GM21423 (cell line): ENCODE measurements at regions not wholly inside any gene's neighbourhood (a gene's known extent, or its start where the extent isn't known, plus 50 kb on each side); places are given as distances from the start of the nearest gene placed in this dataset.

Experiments used
- ATAC-seq: cut with Tn5 transposase; IDR thresholded peaks from one replicate; pipeline ENCODE4 v1.9.1; 2021; ENCODE audit warnings: mild to moderate bottlenecking, moderate library complexity; ENCODE audit not compliant: unreplicated experiment

DNA sequence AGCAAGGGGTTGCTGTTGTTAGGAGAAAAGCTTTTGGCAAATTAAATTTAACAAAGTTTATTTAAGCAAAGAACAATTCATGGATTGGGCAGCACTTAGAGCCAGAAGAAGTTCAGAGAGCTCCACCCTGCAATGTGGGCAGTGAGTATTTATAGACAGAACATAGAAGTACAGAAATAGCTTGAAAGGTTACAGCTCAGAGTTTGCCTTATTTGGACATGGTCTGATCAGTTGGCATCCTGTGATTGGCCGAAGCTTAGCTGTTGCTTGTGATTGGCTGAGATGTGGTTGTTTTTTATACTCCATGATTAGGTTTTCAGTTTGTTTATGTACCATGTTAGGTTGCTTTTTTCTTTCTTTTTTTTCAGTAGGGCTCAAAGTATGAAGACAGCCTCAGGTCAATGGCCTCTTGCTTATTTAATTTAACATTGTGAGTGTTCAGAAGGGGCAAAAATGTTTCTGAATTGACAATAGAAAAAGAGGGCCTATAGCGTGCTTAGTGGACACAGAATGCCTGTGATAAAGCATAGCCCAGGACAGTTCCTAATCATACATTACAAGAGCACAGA lies 293.8 kb downstream of the IGSF11 start:
- no peak for ATAC-seq

DNA sequence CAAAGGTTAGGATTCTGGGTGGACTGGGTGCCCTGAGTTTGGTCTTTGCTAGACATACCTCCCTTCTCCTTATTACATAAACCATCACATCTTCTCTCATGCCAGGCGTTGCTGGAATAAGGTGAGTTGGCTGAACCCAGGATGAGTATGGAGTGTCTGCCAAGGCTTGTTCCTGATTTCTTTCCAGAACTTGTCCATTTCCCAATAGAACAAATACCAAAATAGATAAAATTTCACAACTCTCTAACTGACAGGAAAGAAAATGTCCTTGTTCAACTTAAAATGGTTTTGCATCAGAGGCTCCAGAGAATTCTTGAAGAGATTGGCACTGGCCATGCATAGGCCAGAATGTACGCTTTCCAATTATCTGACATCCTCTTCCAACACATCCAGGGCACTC lies 291.9 kb downstream of the IGSF11 start:
- ATAC-seq, result no peak

DNA sequence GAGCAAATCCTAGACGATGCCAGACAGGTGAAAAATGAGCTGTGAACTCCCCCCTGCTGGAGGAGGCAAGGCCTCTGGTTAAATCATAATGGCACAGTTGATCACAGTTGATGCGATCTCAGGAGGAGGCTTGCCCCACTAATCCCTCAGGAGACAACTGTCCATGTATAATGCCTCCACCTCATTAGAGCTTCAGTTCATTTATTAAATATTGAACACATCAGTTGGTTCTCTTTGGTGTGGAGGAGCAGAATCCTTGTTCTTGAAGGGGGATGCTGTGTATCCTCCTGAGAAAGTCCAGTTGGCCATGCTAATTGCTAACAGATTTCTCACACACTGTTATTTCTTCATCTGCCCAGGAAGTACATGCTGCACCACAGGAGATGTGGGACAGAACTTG lies 290.5 kb downstream of the IGSF11 start:
- ATAC-seq, result no peak

DNA sequence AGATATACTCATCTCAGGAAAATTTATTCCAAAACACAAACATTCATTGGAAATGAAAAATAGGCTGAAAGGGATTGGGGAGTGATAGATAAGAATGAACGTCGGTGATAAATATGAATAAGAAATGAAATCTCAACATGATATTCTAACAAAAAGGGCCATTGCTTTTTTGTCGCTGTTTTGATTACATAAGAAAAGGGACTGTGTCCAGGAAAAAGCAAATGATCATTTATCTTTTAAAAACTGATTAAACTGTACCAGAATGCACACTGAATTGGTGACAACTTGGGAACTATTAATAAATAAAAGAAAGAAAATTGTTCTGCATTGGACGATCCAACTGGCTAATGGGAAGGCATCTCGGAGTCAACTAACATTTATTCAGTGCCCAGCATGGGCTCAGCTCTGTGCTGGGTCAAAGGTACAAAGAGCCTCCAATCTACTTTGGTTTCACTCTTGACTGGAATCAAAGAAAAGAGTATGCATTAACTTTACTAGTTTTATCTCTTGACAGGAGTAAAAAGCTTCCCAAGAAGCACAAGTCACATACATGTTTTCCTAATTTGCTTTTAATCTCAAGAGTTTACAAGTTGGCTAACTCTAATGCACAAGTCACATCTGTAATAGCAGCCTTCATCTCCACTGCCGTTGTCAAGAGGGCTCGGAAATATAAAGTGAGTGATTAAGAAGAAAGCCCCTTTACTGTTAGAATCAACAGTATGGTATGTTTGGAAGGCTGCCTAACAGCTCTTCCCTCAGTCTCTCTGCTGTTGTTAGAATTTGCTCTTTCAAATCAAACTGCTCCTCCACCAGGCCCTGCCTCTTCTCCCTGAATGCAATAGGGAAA lies 280.0 kb downstream of the IGSF11 start:
- no peak for ATAC-seq

DNA sequence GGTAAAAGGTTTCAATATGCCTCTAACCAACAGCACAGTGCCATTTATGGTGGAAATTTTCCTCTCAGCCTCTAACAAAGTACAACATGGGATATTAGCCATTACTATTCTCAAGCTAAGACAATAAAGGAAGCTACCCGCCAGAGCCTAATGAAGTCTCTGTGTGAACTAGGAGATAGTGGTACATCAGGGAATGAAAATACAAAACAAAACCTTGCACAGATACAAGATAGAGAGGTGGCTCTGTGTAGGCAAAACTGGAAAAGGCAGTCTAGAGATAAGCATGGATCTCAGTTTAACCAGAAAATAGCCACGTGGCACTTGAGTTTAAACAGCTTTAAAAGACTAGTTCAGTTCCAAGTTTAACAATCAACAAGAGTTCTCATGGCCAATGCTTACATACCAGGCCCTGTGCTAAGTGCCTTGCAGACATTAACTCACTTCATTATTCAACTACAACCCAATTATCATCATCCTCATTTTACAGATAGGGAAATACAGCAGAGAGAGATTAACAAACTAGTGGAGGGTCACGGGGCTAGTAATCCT lies 279.3 kb downstream of the IGSF11 start:
- ATAC-seq, result no peak

DNA sequence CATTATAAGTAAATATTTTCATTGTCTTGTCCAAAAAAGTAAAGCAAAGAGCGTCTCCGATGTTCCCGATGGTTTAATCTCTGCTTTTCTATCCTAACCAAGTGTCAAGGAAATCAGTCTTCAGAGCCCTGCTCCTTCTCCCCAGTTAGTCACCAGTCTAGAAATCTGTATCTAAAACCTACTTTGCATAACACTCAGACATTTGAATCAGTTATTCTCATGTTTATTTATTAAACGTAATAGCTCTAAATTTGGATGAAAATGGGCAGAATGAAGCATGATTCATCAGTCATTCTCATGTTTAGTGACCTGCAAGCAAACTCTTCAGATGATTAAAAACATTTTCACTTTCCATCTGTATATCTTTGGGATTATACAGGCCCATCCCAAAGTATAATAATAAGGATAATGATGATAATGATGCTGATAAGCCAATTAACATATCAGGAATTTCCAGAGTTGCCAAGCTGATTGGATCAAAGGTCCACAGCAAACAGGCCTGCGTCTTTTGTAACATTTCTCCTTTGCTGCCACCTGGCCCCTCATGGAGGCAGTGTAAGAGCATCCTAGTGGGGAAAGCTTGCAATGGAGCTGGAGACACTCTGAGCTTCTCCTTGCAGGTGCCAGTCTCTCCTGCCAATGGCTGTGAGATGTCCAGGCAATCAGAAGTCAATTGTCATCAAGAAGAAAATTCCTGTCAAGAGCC lies 273.9 kb downstream of the IGSF11 start:
- no peak for ATAC-seq

DNA sequence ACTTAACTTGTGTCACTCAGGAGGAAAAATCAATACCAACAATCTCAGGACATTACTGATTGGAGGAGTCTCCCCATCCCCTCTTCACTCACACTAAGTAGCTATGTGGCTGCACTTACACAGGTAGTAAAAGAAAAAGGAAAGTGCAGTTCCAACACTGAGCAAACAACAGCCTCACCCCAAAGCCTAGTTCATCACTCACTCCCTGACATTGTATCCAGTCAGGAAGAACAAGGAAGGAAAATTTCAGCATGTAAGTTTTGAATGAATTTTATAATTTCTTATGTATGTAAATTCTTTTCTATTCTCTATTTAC lies 273.4 kb downstream of the IGSF11 start:
- no peak for ATAC-seq

DNA sequence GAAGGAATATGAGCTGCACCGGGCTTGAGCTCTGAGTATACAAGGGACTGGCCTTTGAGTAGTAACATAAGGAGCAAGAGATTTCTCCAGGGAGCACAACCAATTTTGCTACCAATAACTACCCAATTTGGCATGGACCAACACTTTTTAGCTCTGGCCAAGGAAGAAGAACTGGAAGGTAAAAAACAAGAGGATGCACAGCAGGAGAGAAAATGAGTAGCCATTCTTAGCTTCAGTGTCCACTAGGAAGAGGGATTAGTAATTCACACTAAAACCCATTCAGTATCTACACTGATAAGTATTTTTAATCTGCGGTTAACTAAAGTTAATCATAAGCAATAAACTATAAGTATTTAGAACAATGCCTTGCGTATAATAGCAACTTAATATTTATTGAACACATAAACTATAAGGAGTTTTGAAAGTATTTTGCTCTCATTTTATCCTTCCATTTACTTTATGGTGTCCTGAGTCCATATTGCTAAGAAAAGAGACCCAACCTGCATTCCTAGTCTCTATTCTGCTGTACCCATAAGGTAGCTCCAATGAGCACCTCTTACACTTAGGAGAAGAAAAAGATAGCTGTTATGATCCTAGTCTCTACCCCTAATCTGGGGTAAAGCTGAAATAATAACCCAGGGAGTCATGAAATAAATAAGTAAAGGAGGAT lies 268.9 kb downstream of the IGSF11 start:
- no peak for ATAC-seq

DNA sequence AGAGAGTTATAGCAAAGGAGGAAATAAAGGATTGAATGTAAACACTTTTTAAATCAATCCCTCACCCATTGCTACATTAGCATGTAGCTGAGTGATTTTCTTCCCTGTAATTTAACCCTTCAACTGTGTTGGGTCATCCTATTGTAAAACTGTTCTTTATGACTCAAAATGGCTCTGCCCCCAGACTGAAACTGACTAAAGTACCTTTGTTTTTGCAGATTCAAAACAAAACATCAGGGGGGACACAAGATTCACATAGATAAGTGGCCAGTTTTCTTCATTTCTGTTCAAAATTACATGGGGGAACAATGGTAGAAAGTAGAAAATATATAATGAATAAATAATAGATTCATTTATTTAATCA lies 268.4 kb downstream of the IGSF11 start:
- ATAC-seq, result no peak

DNA sequence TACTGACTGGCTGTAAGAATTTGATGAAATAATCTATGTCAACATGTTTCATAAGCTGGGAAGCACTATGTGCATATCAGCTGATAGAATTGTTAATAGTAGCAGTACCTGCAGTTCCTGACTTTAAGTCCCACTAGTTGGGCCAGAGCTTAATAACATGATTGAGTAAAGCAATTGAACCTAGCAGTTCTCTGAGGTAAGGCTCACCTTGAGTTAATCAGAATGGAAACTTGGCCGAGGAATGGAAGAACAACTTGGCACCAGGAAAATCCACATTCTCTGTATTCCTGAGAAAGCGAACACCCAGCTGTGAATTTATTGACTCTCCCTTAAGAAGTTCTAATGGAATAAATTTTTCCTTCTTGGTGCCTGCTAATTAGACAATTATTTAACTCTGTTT lies 262.6 kb downstream of the IGSF11 start:
- ATAC-seq, result no peak

DNA sequence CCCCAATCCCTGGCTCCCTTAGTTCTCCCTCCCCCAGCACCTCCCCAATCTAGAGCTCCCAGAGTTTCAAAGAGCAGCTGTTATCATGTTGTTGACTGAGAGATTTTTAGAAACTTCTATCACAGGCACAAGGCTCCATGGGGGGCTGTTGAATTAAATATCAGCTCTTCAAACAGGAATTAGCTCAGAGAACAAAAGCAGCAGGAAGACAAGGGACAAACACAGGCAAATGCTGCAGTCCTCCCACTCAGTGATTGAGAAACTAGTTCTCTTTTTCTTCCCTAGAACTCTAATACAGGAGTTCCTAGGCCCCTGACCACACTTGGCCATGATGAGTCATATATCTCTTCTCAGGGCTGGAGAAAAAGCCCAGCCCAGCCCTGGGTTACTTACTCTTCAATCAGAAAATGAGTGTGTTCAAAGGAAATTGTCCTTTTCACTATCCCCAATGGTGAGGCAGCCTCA lies 262.1 kb downstream of the IGSF11 start:
- peak; percentile 95 for ATAC-seq

DNA sequence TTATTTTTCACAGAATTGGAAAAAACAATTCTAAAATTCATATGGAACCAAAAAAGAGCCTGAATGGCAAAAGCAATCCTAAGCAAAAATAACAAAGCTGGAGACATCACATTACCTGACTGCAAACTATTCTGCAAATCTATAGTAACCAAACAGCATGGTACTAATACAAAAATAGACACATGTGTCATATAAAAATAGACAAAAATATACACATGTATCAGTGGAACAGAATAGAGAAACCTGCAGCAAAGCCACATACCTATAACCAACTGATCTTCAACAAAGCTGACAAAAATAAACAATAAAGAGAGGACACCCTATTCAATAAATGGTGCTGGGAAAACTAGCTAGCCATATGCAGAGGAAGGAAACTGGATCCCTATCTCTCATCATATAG lies 259.6 kb downstream of the IGSF11 start:
- ATAC-seq, result no peak

DNA sequence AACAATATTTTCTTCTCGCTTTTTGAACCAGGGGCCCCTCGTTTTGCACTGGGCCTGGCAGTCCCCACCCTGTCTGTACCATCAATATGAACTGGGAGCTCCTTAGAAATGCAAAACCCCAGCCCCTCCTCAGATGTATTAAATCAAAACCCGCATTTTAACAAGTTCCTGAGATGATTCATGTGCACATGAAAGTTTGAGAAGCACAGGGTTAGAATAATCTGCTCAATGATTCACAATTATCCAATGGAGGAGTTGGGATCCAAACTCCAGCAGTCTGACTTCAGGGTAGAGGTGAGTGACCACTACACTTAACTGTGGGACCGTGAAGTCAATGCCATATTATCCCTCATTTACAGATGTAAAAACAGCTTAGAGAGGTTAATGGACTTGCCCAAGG lies 256.4 kb downstream of the IGSF11 start:
- ATAC-seq, result no peak

DNA sequence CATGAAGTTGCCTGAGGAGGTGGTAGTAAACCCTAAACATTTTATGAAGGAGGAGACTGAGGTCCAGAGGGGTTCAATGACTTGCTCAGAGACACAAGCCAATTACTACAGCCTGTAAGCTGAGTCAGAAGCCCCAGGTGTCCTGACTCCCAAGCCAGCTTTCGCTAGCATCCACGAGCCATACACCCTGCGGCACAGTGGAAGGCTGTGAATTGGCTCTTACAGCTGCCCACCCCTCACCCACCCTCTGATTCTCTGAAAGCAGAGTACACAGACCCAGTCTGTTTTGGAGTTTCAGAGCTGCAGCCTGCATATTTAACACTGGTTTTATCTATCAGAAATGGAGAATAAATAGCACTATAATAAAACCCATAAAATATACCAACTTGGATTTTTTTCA lies 253.4 kb downstream of the IGSF11 start:
- no peak for ATAC-seq

DNA sequence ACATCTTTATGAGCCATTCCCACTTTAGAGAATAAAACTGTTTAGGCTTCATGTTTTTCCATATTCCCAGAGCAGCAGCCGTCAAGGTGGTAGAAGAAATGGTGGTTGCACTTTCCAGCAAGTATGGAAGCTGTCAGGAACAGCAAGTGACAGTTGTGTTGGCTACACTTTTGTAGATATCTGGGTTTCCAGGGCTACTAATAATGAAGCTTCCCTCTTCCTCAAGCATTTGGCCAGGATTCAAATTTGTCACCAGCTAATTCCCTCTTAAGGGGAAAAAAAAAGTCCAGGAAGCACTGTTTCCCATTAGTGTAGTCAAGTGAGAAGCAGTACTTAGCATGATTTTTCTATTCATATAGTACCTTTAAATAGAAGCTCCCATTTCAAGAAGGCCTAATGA lies 252.8 kb downstream of the IGSF11 start:
- no peak for ATAC-seq

DNA sequence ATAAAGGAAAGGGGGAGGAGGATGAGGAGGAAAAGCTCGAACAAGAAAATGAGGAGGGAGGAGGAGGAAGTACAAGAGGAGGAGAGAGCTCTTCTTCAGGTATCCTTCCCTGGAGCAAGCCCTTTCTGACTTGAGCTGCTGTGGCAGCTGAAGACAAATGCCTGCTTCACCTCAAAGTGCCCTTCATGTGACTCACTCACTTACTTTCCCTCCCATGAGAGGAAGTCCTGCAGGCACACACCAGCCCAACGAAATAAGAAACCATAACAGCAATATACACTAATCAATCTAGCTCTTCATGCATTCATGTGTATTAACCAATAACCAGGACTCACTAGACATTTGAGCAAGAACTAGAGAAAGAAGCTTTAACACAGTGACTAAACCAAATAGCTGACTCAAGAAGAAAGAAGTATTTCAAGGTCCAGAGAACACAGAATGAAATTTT lies 251.9 kb downstream of the IGSF11 start:
- ATAC-seq, result peak; percentile 96

DNA sequence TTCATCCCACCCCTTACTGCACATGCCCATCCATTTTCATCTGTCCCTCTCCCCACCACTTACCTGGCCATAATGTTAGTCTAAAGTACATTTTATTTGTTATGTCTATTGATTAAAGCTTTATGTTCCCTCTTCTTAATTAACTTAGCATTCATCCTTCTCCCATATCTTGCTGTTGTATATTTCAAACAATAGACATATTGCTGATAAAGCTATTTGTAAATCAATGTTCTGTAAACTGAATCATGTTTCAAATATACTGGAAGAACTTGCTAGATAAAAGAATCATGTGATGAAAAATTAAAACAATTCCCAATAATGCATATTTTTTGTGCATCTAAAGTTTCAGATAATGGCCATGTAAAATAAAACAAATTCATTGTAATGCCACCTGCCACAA lies 249.2 kb downstream of the IGSF11 start:
- no peak for ATAC-seq

DNA sequence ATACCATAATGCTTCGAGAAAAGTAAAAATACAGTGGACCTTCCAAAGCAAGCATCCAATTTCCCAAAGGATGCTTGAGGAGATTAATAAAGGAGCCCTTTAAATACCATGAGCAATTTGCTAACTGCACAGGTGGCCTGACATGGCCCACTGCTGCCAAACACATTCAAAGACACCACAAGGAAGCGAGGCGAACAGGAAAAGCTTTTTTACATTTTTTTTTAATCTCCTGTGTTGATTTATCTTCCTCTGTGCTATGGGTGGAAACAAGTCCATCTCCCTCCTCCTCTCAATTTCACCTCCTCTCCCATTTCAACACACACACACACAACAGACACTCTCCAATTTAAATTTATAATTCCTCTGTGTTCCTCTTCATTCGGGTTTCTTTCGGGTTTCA lies 243.4 kb downstream of the IGSF11 start:
- ATAC-seq, result no peak

DNA sequence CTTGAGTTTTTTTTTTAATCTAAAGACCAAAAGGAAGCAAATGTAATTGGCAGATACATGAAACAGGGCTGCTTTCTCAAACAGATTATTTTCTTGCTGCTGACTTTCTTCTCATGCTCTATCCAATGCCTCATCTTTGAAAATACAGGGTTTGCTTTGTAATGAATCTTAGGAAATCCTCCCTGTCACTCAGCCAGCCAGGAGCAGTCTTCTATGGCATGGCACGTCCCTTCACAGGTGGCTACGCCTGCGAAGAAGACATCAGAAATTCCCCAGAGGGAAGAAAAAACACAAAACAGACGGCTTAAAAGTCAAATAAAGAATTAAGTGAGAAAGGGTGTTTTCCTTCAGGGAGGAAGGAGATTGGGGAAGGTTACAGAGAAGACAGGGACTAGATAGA lies 242.5 kb downstream of the IGSF11 start:
- no peak for ATAC-seq

DNA sequence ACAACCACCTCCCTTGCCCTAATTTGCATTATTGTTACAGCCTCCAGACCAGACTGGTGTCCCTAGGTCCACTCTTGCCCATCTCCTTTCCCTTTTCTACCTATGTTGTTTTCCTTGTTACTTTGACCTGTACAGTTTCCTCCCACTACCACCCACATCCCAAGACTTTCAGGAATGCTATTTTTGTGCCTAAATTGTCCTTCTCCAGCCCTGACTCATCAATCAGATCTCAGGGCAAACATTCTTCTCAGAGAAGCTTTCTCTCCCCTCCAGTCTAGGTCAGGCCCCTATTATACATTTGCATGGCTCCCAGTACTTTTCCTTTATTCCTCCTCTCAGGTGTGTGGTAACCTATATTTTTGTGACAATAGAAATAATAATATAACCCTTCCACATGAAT lies 241.5 kb downstream of the IGSF11 start:
- no peak for ATAC-seq

DNA sequence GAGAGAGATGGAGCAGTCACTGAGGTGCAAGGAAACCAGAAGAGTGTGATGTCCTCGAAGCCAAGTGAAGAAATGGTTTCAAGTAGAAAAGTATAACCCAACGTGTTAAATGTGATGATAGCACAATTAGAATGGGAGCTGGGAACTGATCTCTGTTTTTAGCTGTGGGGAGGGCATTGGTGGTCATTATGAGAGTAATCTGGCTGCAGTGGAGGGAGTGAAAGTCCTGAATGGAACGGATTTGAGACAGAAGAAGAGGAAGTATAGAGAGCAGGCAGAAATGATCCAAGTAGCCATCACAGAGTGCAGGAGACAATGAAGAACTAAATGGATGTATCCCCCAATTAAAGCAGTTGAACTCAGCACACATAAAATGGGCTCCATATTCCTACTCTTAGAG lies 235.3 kb downstream of the IGSF11 start:
- ATAC-seq, result no peak
